Mesodermal cell (in vitro differentiated cells): ENCODE measurements at regions not wholly inside any gene's neighbourhood (a gene's known extent, or its start where the extent isn't known, plus 50 kb on each side); places are given as distances from the start of the nearest gene placed in this dataset.

Source experiments
- H3K27ac ChIP-seq: 2 replicates; pipeline ENCODE4 v1.7.0; 2013; ENCODE audit warnings: mild to moderate bottlenecking, low read depth, low read length, moderate library complexity; ENCODE audit not compliant: severe bottlenecking
- H3K36me3 ChIP-seq: 2 replicates; pipeline ENCODE4 v1.7.1; 2013; ENCODE audit warnings: mild to moderate bottlenecking, low read length, moderate library complexity; ENCODE audit not compliant: control insufficient read depth, insufficient read depth
- H3K4me1 ChIP-seq: one replicate; pipeline ENCODE4 v1.7.1; 2013; ENCODE audit warnings: mild to moderate bottlenecking, low read length; ENCODE audit not compliant: insufficient read depth, control insufficient read depth, poor library complexity, severe bottlenecking
- H3K4me3 ChIP-seq: 2 replicates; pipeline ENCODE4 v1.7.0; 2013; ENCODE audit warnings: low read length, control low read depth, mild to moderate bottlenecking; ENCODE audit not compliant: insufficient read depth, poor library complexity, severe bottlenecking; ENCODE audit errors: extremely low read depth
- H3K9me3 ChIP-seq: 2 replicates; pipeline ENCODE4 v1.7.1; 2013; ENCODE audit warnings: mild to moderate bottlenecking, low read length, moderate library complexity; ENCODE audit not compliant: control insufficient read depth
- whole genome bisulfite sequencing, 2 experiments: methylation state at CpG; one replicate each; pipeline ENCODE4 v1.1.5; 2013; ENCODE audit warnings: missing lambda C conversion rate in 2 of 2; ENCODE audit not compliant: insufficient coverage in 2 of 2; 5-methylcytosine and 5-hydroxymethylcytosine counted together

DNA sequence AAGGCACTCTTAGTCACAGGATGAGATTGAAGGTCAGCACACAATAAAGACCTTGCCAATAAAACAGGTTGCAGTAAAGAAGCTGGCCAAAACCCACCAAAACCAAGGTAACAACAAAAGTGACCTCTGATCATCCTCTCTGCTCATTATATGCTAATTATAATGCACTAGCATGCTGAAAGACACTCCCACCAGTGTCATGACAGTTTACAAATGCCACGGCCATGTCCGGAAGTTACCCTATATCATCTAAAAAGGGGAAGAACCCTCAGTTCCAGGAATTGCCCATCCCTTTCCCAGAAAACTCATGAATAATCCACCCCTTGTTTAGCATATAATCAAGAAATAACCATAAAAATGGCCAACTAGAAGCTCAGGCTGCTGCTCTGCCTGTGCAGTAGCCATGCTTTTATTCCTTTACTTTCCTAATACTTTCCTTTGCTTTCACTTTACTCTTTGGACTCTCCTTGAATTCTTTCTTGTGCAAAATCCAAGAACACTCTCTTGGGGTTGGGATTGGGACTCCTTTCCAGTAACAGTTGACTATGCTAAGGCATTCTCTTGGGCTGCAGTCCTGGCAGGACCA lies 527.3 kb upstream of the MAP3K7 start:
- Histone ChIP-seq H3K4me3 (no peak overlapping the region), H3K27ac (no peak overlapping the region), H3K9me3 (no peaks in the 10 kb centered on the region), H3K36me3 (no peaks in the 10 kb centered on the region), H3K4me1 (no peaks in the 10 kb centered on the region)
- 85 to 90% methylated on average over 2 of the region's 2 CpGs for WGBS, 2 experiments

DNA sequence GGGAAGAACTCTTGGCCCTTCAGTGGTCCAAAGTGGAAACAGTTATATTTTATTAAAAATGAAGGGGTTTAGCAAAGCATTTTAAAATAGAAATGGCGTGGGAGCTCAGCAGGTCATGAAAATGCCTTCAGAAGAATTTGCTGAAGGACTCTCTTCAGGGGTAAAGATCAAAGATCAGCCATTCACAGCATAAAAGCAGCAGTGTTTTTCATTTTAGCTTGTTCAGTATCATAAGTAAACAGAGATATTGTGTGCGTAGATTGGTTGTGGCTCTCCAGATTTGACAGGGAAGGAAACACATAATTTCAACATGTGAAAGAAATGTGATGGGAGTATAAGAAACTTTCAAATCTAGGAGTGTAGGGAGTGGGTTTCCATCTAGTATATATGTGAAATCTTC lies 519.2 kb upstream of the MAP3K7 start:
- 89 to 91% methylated on average over 2 of the region's 2 CpGs for WGBS, 2 experiments
- Histone ChIP-seq H3K36me3 (no peaks in the 10 kb centered on the region), H3K4me1 (no peaks in the 10 kb centered on the region), H3K27ac (no peak overlapping the region), H3K4me3 (no peak overlapping the region), H3K9me3 (no peaks in the 10 kb centered on the region)

DNA sequence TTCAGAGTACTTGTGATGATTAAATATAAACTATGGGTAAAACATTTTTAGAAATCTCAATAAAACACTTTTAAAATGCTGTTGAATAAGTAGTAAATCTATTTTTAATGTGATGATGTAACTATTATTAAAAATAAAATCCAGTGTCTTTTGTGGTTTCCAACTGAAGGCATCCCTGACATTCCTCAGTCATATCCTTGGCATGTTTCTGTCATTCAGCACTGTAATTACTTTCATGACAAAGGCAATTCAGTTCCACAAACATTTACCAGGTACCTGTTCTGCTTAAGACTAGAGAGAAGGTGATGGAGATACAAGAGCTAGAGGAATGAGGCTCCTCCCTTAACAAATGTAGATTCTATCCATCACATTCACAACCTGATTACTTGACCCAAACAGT lies 518.7 kb upstream of the MAP3K7 start:
- Histone ChIP-seq H3K36me3 (no peaks in the 10 kb centered on the region), H3K4me1 (no peaks in the 10 kb centered on the region), H3K4me3 (no peak overlapping the region), H3K27ac (no peak overlapping the region), H3K9me3 (no peaks in the 10 kb centered on the region)

DNA sequence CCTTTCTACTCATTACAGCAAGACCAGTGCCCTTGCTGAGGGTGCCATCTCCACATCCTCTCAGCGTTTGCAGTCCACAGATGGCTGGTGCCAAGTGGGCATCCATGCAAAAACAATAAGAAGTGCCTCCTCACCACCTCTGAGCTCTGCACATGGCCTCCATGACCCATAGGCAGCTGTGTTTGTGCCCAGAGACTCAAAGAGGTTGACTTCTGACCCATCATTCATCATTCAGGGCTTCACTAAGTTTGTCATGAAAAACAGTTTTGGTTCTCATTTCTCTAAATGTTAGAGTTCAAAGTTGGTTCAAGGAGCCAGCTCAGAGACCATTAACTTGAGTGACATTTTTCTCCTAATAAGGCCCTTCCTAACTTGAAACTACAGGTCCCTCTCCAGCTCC lies 512.6 kb upstream of the MAP3K7 start:
- Histone ChIP-seq H3K4me1 (no peaks in the 10 kb centered on the region), H3K4me3 (no peak overlapping the region)
- 92 to 100% methylated on average over 1 of the region's 1 CpG for WGBS, 2 experiments

DNA sequence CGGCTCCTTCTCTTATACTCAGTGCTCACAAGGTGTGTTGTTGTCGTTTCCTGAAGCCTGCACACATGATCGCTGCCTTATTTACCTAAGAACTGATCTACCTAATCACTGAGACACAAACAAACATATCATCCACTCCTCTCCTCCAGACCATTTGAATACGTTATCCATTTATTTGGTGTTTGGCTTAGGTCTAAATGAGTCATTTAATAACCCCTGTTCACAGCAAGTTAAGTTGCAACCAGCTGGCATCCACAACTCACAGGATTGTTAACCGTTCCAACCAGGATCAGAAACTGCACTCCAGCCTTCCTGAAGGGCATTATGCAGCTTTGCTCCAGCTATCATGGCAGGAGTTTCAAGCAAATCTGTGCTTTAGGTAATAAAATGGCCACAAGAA lies 511.1 kb upstream of the MAP3K7 start:
- Histone ChIP-seq H3K36me3 (no peaks in the 10 kb centered on the region), H3K9me3 (no peaks in the 10 kb centered on the region), H3K4me1 (no peaks in the 10 kb centered on the region), H3K4me3 (no peak overlapping the region), H3K27ac (no peak overlapping the region)
- 96% methylated on average over 3 of the region's 5 CpGs for WGBS, 2 experiments

More for the DNA sequence above, 512.6 kb upstream of the MAP3K7 start:
- Histone ChIP-seq H3K27ac (no peak overlapping the region), H3K9me3 (no peaks in the 10 kb centered on the region), H3K36me3 (no peaks in the 10 kb centered on the region)

DNA sequence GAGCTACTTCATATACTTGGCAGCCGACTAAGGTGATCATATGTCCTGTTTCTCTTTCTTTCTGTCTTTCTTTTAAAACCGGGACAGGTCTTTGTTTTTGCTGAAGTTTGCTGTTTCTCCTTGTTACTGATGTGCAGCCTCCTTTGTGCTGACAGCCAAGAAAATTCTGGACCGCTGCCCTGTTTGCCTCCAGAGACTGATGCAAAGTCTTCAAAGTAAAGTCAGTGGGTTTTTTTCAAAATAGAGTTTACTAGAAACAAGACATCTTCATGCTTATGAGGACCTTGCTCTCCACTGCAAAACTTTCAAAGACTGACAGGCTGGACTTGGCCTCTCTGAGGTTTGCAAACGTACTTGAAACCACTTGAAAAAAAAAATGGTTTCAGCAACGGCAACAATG lies 510.5 kb upstream of the MAP3K7 start:
- WGBS, 2 experiments: 75 to 93% methylated on average over 2 to 3 of the region's 5 CpGs
- Histone ChIP-seq H3K27ac (no peak overlapping the region), H3K9me3 (no peaks in the 10 kb centered on the region), H3K4me3 (no peak overlapping the region), H3K4me1 (no peaks in the 10 kb centered on the region), H3K36me3 (no peaks in the 10 kb centered on the region)

DNA sequence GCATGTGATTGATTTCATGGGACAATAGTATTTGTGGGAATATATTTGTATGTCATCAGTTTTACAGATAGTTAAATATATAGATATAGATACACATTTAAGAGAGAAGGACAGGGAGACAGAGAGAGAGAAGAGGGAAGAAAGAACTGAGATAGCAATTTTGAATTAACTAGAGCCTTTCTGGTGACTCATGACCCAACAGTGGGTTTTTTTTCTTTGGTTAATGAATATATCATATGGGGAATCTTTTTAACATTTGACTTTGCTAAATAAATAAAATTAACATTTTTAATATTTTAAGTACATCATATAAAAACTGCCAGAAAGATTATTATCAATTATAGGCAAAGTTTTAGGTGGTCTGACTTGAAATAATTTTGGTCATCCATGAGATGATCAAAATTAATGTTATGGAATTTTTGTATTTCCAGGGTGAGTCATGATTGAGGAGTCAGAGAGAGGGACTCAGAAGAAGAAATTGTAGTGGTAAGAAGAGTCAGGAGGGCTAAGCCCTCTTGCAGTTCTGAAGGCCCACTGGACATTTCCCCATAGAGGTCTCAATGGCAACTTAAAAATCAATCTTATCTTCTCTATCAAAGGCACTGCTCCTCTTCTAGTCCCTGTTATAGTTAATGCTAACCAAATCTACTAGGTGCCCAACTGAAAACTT lies 508.1 kb upstream of the MAP3K7 start:
- no peak overlapping the region for H3K4me3 ChIP-seq
- H3K36me3 ChIP-seq: no peaks in the 10 kb centered on the region

DNA sequence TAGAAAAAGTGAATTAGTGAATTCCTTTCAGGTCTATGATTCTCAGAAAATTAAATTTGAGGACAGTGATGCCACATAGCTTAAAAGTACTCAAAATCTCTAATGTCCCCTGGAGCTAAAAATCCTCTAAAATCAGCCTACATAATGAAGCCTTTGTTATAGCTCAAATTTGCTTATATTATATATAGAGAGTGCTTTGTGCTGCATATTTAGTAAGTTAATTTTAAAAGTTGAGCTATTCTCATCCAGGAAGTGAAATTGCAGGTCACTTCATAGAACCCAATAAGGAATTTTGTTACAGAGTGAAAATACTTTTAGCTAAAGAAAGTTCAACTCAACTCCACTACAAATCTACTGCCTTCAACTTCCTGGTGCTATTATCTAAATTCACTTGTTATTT lies 507.5 kb upstream of the MAP3K7 start:
- Histone ChIP-seq H3K27ac (no peak overlapping the region), H3K36me3 (no peaks in the 10 kb centered on the region), H3K9me3 (no peaks in the 10 kb centered on the region), H3K4me3 (no peak overlapping the region), H3K4me1 (no peaks in the 10 kb centered on the region)

More for the DNA sequence above, 508.1 kb upstream of the MAP3K7 start:
- H3K9me3 ChIP-seq: no peaks in the 10 kb centered on the region
- no peaks in the 10 kb centered on the region for H3K4me1 ChIP-seq
- no peak overlapping the region for H3K27ac ChIP-seq

DNA sequence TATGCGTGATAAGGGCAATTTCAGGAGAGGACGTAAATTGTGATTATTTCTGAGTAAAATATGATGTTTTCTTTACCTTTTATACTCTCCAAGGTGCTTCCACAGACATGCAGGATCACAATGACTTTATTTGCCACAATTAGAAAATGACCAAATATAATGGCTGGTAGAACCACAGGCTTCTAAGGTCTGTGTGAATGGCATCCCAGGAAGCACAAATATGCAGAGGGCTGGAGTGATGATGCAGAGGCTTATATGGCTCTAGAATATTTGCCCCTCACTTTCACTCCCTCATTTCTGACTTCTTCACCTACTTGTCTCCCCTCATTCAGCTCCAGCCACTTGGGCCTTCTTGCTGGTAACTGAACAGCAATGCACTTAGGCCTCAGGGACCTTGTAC lies 502.1 kb upstream of the MAP3K7 start:
- no peaks in the 10 kb centered on the region for H3K4me1 ChIP-seq
- no peak overlapping the region for H3K4me3 ChIP-seq
- no peaks in the 10 kb centered on the region for H3K9me3 ChIP-seq
- no peaks in the 10 kb centered on the region for H3K36me3 ChIP-seq
- no peak overlapping the region for H3K27ac ChIP-seq
- 100% methylated on average over 1 of the region's 2 CpGs; no CpG with 5 or more reads in 1 of the 2 experiments for WGBS, 2 experiments

DNA sequence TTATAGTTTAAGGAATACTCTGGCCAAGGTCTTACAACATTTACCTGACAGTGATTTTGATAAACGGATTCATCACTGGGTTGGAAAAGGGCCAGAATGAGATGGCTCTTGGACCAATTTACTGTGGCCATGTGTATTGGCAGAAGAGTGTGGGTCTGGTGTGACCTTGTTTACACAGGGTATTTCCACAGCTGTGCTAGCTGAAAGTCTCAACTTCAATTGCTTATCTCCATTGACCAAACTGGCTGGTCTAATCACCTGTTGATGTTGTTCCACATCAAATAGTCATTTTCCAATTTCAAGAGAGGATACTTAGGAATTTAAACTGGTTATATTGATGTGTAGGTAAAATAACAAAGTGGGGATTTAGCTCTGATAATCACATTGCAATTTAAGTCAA lies 501.6 kb upstream of the MAP3K7 start:
- Histone ChIP-seq H3K9me3 (no peaks in the 10 kb centered on the region), H3K4me1 (no peaks in the 10 kb centered on the region), H3K4me3 (no peak overlapping the region), H3K27ac (no peak overlapping the region), H3K36me3 (no peaks in the 10 kb centered on the region)
- WGBS, 2 experiments: 83% methylated on average over 1 of the region's 1 CpG; no CpG with 5 or more reads in 1 of the 2 experiments

DNA sequence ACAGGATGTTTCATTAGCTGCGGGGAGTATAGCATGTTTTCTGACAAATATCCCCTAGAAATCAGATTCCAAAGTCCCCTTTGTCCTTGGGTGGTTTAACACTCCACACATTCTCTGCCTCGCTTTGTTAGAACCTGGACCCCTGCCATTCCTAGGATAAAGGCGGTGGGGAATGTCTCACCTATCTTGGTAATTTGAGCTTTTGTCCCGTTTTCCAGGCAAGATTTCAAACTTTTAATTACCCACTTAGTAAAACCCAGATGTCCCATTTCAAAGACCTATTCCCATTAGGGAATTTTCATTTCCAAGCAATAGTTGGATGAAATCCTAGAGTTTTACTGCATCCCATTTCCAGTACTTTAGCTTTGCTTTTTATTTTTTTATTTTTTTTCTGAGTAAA lies 501.0 kb upstream of the MAP3K7 start:
- H3K27ac ChIP-seq: no peak overlapping the region

More for the DNA sequence above, 501.0 kb upstream of the MAP3K7 start:
- Histone ChIP-seq H3K9me3 (no peaks in the 10 kb centered on the region), H3K4me3 (no peak overlapping the region), H3K36me3 (no peaks in the 10 kb centered on the region), H3K4me1 (peaks cover 2% of the 10 kb centered on the region)
- 0 to 27% methylated on average over 1 to 3 of the region's 4 CpGs for WGBS, 2 experiments
